OCI-LY7 (cell line): ENCODE measurements at regions not wholly inside any gene's neighbourhood (a gene's known extent, or its start where the extent isn't known, plus 50 kb on each side); places are given as distances from the start of the nearest gene placed in this dataset.

Source experiments
- CTCF ChIP-seq: fragments of 200-600 bp; sonication (generic); conservative IDR thresholded peaks from 2 replicates; pipeline ENCODE4 v1.5.1; 2014; ENCODE audit warnings: mild to moderate bottlenecking, antibody characterized with exemption, low read length, moderate library complexity, mixed read lengths
- EZH2phosphoT487 ChIP-seq: fragments of 200-600 bp; sonication (generic); IDR thresholded peaks from 2 replicates; pipeline ENCODE4 v1.6.1; 2018; ENCODE audit warnings: low read depth, borderline replicate concordance, mild to moderate bottlenecking, mixed run types, antibody characterized with exemption, low read length, moderate library complexity, mixed read lengths

GRCh38 chr2:83017366-83018090 lies 1441.6 kb downstream of the SUCLG1 start:
- no peak for TF ChIP-seq CTCF
- no peak for TF ChIP-seq EZH2phosphoT487
